Heart left ventricle (tissue), 13 donors: ENCODE measurements at regions not wholly inside any gene's neighbourhood (a gene's known extent, or its start where the extent isn't known, plus 50 kb on each side); places are given as distances from the start of the nearest gene placed in this dataset.

Experiments
- POLR2A ChIP-seq, 2 donors: fragments of 450-650 bp; IDR thresholded peaks; one replicate each; pipeline ENCODE4 v1.6.1; 2017; ENCODE audit warnings: antibody characterized with exemption in 2 of 2, mild to moderate bottlenecking in 2 of 2, moderate library complexity in 2 of 2
- TF ChIP-seq, protein P1 (sequence below), 12 donors: fragments of 200-600 bp; sonication (generic) in 4 of 12; IDR thresholded peaks; one replicate each; pipeline versions ENCODE4 v1.5.0 to v1.8.0; 2018 to 2022; ENCODE audit warnings: antibody characterized with exemption in 12 of 12, mild to moderate bottlenecking in 5 of 12
- donor health status: ischemic (EF 13 %, LVEDD 7.1; RV severe dilation, severe dysfunction).
- donor health status: DM: no; HTN: yes; CAD: no.
- donor health status: DM: no; HTN: no; CAD: no.
- donor health status: ischemic (EF 25% LVEDD 6.9; RV normal size, moderate dysfunction).
- donor health status: ischemic (EF 25% LVEDD 5.7; RV mildly dilated, moderate dysfunction).
- donor health status: ischemic (EF 35%, LVEDD 5.7; RV mildly dilated, moderate dysfunction).
- donor health status: nonischemic (EF 11% LVEDD 7.7; RV severe dilation, severe dysfunction).
- donor health status: DM: yes; HTN: yes; CAD: no.
- donor health status: PGD.
- donor health status: ischemic (EF 29% LVEDD 5.4; RV normal size, mild dysfunction).
- donor health status: nonischemic (EF 23%, LVEDD 6.1; RV moderate dilation, normal function).

- TF ChIP-seq, protein P1, sequence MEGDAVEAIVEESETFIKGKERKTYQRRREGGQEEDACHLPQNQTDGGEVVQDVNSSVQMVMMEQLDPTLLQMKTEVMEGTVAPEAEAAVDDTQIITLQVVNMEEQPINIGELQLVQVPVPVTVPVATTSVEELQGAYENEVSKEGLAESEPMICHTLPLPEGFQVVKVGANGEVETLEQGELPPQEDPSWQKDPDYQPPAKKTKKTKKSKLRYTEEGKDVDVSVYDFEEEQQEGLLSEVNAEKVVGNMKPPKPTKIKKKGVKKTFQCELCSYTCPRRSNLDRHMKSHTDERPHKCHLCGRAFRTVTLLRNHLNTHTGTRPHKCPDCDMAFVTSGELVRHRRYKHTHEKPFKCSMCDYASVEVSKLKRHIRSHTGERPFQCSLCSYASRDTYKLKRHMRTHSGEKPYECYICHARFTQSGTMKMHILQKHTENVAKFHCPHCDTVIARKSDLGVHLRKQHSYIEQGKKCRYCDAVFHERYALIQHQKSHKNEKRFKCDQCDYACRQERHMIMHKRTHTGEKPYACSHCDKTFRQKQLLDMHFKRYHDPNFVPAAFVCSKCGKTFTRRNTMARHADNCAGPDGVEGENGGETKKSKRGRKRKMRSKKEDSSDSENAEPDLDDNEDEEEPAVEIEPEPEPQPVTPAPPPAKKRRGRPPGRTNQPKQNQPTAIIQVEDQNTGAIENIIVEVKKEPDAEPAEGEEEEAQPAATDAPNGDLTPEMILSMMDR (IDR thresholded peaks at IDR 0.05) = peak; percentile 25 to 70 (median 58)
- TF ChIP-seq POLR2A (IDR thresholded peaks at IDR 0.05) = no peak
Observed at GRCh38 chr4:54999003-54999402, 126.4 kb downstream of the KDR start.
